HG03439 (cell line): ENCODE measurements at regions not wholly inside any gene's neighbourhood (a gene's known extent, or its start where the extent isn't known, plus 50 kb on each side); places are given as distances from the start of the nearest gene placed in this dataset.
A peak's percentile ranks its signal among the peaks of the same experiment; 100 is the strongest.

Experiments
- ATAC-seq: cut with Tn5 transposase; IDR thresholded peaks from one replicate; pipeline ENCODE4 v1.9.1; 2021; ENCODE audit warnings: mild to moderate bottlenecking, moderate library complexity; ENCODE audit not compliant: unreplicated experiment

- ATAC-seq = no peak
Measured at GRCh38 chr6:21420146-21420878, 173.2 kb upstream of the SOX4 start.

- ATAC-seq = no peak
Measured at GRCh38 chr6:21420926-21421325, 172.6 kb upstream of the SOX4 start.

- ATAC-seq = no peak
Measured at GRCh38 chr6:21423106-21423854, 170.3 kb upstream of the SOX4 start.

GRCh38 chr6:21426841-21427490 is 166.6 kb upstream of the SOX4 start:
- ATAC-seq = no peak

- no peak for ATAC-seq
Measured at GRCh38 chr6:21429291-21429690, 164.3 kb upstream of the SOX4 start.

GRCh38 chr6:21431526-21431925 is 162.0 kb upstream of the SOX4 start:
- ATAC-seq = no peak

- ATAC-seq = no peak
Measured at GRCh38 chr6:21436625-21437024, 156.9 kb upstream of the SOX4 start.

GRCh38 chr6:21437581-21437980 is 156.0 kb upstream of the SOX4 start:
- no peak for ATAC-seq

- ATAC-seq = peak; percentile 99
Measured at GRCh38 chr6:21438237-21438985, 155.1 kb upstream of the SOX4 start.

- peak; percentile 34 for ATAC-seq
Measured at GRCh38 chr6:21438986-21439352, 154.6 kb upstream of the SOX4 start.

GRCh38 chr6:21441386-21441785 is 152.2 kb upstream of the SOX4 start:
- no peak for ATAC-seq

- no peak for ATAC-seq
Measured at GRCh38 chr6:21442874-21443273, 150.7 kb upstream of the SOX4 start.

GRCh38 chr6:21444711-21445260 is 148.8 kb upstream of the SOX4 start:
- no peak for ATAC-seq

- ATAC-seq = no peak
Measured at GRCh38 chr6:21447987-21448386, 145.6 kb upstream of the SOX4 start.

- ATAC-seq = no peak
Measured at GRCh38 chr6:21448485-21449109, 145.0 kb upstream of the SOX4 start.

GRCh38 chr6:21450149-21450548 is 143.4 kb upstream of the SOX4 start:
- no peak for ATAC-seq

GRCh38 chr6:21450628-21451027 is 142.9 kb upstream of the SOX4 start:
- no peak for ATAC-seq

GRCh38 chr6:21451546-21452013 is 142.0 kb upstream of the SOX4 start:
- ATAC-seq = no peak

- ATAC-seq = no peak
Measured at GRCh38 chr6:21454262-21454661, 139.3 kb upstream of the SOX4 start.

- ATAC-seq = no peak
Measured at GRCh38 chr6:21455071-21455470, 138.5 kb upstream of the SOX4 start.
